ENCODE measurements at regions not wholly inside any gene's neighbourhood (a gene's known extent, or its start where the extent isn't known, plus 50 kb on each side); places are given as distances from the start of the nearest gene placed in this dataset.

DNA sequence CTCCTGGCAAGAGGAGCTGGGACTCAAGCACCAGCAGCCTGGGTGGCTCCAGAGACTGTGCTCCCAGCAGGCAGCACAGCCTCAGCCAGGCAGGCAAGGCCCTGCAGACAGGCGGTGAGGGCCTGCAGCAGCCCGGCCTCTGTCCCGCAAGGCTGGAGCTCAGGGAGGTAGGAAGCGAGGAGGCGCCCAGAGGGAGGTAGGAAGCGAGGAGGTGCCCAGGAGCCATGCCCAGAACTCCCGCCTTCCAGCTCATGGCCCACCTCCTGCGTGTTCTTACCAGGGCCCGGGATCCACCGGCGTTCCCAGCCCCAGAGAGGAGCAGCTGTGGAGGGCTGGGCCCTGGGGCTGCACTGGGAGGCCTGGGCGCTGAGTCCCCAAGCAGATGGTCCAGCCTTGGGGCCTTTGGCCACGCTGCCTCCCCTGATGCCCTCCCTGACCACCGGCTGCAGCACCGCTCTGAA is 133.1 kb downstream of the HMX1 start:
- DNase-seq (ENCODE audit: low read depth) (no peak), FAIRE-seq (no peak)
- TF ChIP-seq, protein P1, sequence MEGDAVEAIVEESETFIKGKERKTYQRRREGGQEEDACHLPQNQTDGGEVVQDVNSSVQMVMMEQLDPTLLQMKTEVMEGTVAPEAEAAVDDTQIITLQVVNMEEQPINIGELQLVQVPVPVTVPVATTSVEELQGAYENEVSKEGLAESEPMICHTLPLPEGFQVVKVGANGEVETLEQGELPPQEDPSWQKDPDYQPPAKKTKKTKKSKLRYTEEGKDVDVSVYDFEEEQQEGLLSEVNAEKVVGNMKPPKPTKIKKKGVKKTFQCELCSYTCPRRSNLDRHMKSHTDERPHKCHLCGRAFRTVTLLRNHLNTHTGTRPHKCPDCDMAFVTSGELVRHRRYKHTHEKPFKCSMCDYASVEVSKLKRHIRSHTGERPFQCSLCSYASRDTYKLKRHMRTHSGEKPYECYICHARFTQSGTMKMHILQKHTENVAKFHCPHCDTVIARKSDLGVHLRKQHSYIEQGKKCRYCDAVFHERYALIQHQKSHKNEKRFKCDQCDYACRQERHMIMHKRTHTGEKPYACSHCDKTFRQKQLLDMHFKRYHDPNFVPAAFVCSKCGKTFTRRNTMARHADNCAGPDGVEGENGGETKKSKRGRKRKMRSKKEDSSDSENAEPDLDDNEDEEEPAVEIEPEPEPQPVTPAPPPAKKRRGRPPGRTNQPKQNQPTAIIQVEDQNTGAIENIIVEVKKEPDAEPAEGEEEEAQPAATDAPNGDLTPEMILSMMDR (IDR thresholded peaks at IDR 0.05; ENCODE audit: insufficient read depth, low read length, severe bottlenecking) = no peak
- no peaks in the 10 kb centered on the region for H3K36me3 ChIP-seq (ENCODE audit: control insufficient read depth, insufficient read depth, low read length)
- H3K4me3 ChIP-seq (ENCODE audit: low read depth, low read length) = no peak overlapping the region
- H3K27me3 ChIP-seq (ENCODE audit: control insufficient read depth, insufficient read depth, low read length) = no peaks in the 10 kb centered on the region

DNA sequence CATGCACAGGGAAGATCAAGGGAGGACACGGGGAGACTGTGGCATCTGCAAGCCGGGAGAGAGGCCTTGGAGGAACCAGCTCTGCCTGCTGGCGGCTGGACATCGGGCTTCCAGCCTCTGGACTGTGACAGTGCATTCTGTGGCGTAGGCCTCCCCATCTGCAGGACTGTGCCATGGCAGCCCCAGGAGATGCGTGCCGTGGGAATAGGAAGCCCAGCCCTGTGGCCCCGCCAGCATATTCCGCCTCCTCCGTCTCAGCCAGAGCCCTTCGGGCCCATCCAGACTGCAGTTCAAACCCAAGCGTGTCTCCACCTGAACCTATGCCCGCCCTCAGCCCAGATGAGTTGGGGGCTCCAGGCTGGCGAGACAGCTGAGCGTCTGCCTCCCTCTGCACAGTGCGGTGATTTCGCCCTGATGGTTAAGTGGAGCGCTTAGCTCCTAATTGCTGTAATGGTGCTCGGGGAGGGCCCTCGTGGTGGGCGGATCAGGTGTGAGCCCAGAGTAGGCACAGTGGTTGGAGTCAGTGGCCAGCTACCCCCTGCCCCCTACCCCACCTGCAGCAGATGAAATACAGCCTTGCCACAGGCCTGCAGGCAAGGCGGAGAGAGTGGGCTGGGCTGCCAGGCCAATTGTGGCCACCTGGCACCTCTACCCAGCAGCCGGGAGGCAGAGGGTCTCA is 133.9 kb downstream of the HMX1 start:
- FAIRE-seq (no peak), DNase-seq (ENCODE audit: low read depth) (no peak)
- H3K36me3 ChIP-seq (ENCODE audit: control insufficient read depth, insufficient read depth, low read length) = no peaks in the 10 kb centered on the region
- H3K4me3 ChIP-seq (ENCODE audit: low read depth, low read length) = no peak overlapping the region
- TF ChIP-seq, protein P1 (IDR thresholded peaks at IDR 0.05; ENCODE audit: insufficient read depth, low read length, severe bottlenecking) = no peak
- H3K27me3 ChIP-seq (ENCODE audit: control insufficient read depth, insufficient read depth, low read length) = no peaks in the 10 kb centered on the region

DNA sequence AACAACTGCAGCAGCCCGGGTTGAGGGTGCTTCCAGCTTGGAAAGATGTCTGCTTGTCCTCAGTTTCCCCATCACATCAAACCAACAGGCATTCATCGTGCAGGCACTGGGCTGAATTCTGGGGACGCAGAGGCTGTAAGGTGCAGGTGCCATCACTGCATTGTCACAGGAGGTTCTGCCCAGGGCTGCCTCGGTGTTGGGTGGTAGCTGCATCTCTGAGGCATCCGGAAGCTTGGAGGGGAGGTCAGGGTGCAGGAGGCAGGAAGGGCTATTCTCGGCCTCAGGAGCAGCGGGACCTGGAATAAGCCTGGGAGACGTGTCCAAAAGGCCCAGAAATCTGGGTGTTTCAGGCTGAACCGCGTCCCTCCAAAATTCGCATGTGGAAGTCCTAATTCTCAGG is 134.6 kb downstream of the HMX1 start:
- TF ChIP-seq, protein P1 (IDR thresholded peaks at IDR 0.05; ENCODE audit: insufficient read depth, low read length, severe bottlenecking) = no peak
- Histone ChIP-seq H3K27me3 (ENCODE audit: control insufficient read depth, insufficient read depth, low read length) (no peaks in the 10 kb centered on the region), H3K36me3 (ENCODE audit: control insufficient read depth, insufficient read depth, low read length) (no peaks in the 10 kb centered on the region), H3K4me3 (ENCODE audit: low read depth, low read length) (no peak overlapping the region)
- DNase-seq (ENCODE audit: low read depth) (no peak), FAIRE-seq (no peak)

DNA sequence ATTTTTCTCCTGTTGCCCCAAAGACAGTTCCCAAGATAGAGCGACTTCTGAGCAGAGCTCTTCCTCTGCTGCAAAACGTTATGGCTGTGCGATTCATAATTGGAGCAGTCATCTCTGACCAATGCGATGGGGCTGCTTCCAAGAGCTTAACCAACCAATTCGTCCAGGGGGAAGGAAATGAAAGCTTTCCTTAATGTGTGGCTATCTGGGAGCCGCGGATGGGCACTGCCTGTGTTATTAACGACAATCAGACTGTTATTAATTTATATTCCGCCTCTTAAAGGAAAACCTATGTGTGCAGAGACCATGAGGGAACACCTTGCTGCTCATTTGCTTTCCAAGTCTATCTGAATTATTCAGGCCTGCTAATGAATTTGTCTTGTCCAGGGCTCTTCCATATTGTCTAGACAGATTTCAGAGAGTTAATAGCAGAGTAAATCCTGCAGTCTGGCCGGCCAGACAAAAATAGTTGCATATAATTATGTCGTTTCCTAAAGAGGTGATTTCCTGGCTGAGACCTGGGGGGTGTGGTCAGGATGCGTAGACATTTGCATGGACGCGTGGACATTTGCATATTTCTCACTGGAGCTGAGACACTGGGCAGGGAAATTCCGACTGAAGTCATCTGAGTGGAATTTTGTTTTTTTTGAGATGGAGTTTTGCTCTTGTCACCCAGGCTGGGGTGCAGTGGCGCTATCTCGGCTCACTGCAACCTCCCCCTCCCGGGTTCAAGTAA is 135.4 kb downstream of the HMX1 start:
- no peak for FAIRE-seq
- Histone ChIP-seq H3K27me3 (ENCODE audit: control insufficient read depth, insufficient read depth, low read length) (no peaks in the 10 kb centered on the region), H3K36me3 (ENCODE audit: control insufficient read depth, insufficient read depth, low read length) (no peaks in the 10 kb centered on the region), H3K4me3 (ENCODE audit: low read depth, low read length) (no peak overlapping the region)
- TF ChIP-seq, protein P1 (IDR thresholded peaks at IDR 0.05; ENCODE audit: insufficient read depth, low read length, severe bottlenecking) = no peak
- DNase-seq (ENCODE audit: low read depth) = no peak

DNA sequence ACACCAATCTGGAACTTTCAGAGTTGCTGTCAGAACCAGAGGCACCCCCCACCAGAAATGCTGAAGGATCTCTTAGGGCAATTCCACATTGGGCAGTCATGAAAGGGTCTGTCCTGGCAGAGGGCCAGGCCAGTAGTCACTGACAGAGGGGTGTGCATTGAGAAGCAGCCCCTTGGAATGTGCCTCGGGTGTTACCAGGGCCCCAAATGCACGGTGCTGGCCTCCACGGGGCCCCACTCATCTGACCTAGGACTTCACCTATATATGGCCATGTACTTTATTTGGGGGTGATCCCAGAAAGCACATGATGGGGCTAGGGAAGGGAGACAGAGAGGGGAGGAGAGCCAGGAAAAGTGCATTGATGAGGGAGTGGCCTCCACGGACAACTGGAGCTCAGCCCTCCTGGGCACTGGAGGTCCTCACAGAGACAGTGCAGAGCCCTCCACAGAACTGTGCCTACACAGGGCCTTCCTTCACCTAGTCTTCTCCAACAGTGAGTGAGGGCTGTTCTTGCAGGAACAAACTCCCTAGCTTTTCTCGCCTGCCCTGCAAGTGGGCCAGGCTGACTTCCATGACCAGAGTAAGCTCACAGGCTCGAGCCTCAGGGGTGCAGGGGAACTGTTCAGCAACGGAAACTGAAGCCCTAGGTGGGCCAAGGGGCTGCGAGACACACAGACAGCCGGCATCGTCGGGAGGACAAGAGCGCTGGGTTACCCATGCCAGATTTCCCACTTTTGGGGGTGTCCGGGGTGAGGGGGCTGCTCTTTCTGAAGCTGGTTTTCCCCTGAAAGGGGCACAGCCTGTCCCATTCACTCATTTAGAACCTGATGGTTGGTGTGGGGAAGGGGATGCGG is 136.2 kb downstream of the HMX1 start:
- no peaks in the 10 kb centered on the region for H3K27me3 ChIP-seq (ENCODE audit: control insufficient read depth, insufficient read depth, low read length)
- FAIRE-seq = no peak
- DNase-seq (ENCODE audit: low read depth) = no peak

More for the DNA sequence above, 136.2 kb downstream of the HMX1 start:
- TF ChIP-seq, protein P1 (IDR thresholded peaks at IDR 0.05; ENCODE audit: insufficient read depth, low read length, severe bottlenecking) = no peak
- H3K4me3 ChIP-seq (ENCODE audit: low read depth, low read length) = no peak overlapping the region
- H3K36me3 ChIP-seq (ENCODE audit: control insufficient read depth, insufficient read depth, low read length) = no peaks in the 10 kb centered on the region
